H1 (cell line): ENCODE measurements at regions not wholly inside any gene's neighbourhood (a gene's known extent, or its start where the extent isn't known, plus 50 kb on each side); places are given as distances from the start of the nearest gene placed in this dataset.

Experiments used
- ATF3 ChIP-seq: IDR thresholded peaks from 2 replicates; pipeline ENCODE4 v1.6.1; 2011; ENCODE audit warnings: low read depth, mild to moderate bottlenecking, low read length; ENCODE audit not compliant: insufficient read depth
- CBX8 ChIP-seq: fragments of 300-800, 300-1000 bp; sonication (generic); IDR thresholded peaks from 2 replicates; pipeline ENCODE4 v1.7.1; 2016; ENCODE audit warnings: low read depth, low read length, borderline replicate concordance
- CHD1 ChIP-seq: IDR thresholded peaks from 2 replicates; pipeline ENCODE4 v1.6.1; 2012; ENCODE audit warnings: low read depth, low read length, improper control_type of control experiment
- CHD2 ChIP-seq: IDR thresholded peaks from 2 replicates; pipeline ENCODE4 v1.6.1; 2012; ENCODE audit warnings: low read length, improper control_type of control experiment
- CHD7 ChIP-seq: fragments of 300-600 bp; sonication (generic); IDR thresholded peaks from 2 replicates; pipeline ENCODE4 v1.7.1; 2012; ENCODE audit warnings: low read length, moderate library complexity, mild to moderate bottlenecking, inconsistent platforms; ENCODE audit not compliant: insufficient replicate concordance
- EZH2 ChIP-seq: fragments of 200-600 bp; sonication (generic); IDR thresholded peaks from 2 replicates; pipeline ENCODE4 v1.7.1; 2012; ENCODE audit warnings: low read depth, mild to moderate bottlenecking, moderate library complexity, low read length, inconsistent platforms; ENCODE audit not compliant: severe bottlenecking
- HDAC6 ChIP-seq: IDR thresholded peaks from one replicate; pipeline ENCODE4 v1.7.1; 2012; ENCODE audit warnings: low read depth, mild to moderate bottlenecking, inconsistent platforms, low read length, moderate library complexity
- RNF2 ChIP-seq: fragments of 200-900, 300-1000 bp; sonication (generic); IDR thresholded peaks from 2 replicates; pipeline ENCODE4 v1.7.1; 2016; ENCODE audit warnings: borderline replicate concordance, low read depth, mild to moderate bottlenecking, antibody characterized with exemption, low read length; ENCODE audit not compliant: poor library complexity, severe bottlenecking; ENCODE audit errors: missing control alignments
- SP2 ChIP-seq: IDR thresholded peaks from 2 replicates; pipeline ENCODE4 v1.6.1; 2012; ENCODE audit warnings: mild to moderate bottlenecking, low read length, inconsistent platforms
- TAF1 ChIP-seq: IDR thresholded peaks from 2 replicates; pipeline ENCODE4 v1.6.1; 2011; ENCODE audit warnings: mild to moderate bottlenecking, low read depth, low read length
- TAF7 ChIP-seq: optimal IDR thresholded peaks from 2 replicates; pipeline ENCODE3; 2011; ENCODE audit warnings: low read depth, mild to moderate bottlenecking, inconsistent platforms, low read length, moderate library complexity, borderline replicate concordance
- YY1 ChIP-seq: IDR thresholded peaks from 2 replicates; pipeline ENCODE4 v1.6.1; 2011; ENCODE audit warnings: low read depth, mild to moderate bottlenecking, low read length

GRCh38 chr3:64829331-64829730 lies 141.5 kb upstream of the ADAMTS9 start (continued):
- TF ChIP-seq CHD7 (no peak), ATF3 (no peak), SP2 (no peak), EZH2 (no peak), CHD1 (no peak), CBX8 (no peak), RNF2 (no peak), TAF1 (no peak), CHD2 (no peak), TAF7 (no peak), YY1 (no peak), HDAC6 (no peak)
